ENCODE measurements at regions not wholly inside any gene's neighbourhood (a gene's known extent, or its start where the extent isn't known, plus 50 kb on each side); places are given as distances from the start of the nearest gene placed in this dataset.

DNA sequence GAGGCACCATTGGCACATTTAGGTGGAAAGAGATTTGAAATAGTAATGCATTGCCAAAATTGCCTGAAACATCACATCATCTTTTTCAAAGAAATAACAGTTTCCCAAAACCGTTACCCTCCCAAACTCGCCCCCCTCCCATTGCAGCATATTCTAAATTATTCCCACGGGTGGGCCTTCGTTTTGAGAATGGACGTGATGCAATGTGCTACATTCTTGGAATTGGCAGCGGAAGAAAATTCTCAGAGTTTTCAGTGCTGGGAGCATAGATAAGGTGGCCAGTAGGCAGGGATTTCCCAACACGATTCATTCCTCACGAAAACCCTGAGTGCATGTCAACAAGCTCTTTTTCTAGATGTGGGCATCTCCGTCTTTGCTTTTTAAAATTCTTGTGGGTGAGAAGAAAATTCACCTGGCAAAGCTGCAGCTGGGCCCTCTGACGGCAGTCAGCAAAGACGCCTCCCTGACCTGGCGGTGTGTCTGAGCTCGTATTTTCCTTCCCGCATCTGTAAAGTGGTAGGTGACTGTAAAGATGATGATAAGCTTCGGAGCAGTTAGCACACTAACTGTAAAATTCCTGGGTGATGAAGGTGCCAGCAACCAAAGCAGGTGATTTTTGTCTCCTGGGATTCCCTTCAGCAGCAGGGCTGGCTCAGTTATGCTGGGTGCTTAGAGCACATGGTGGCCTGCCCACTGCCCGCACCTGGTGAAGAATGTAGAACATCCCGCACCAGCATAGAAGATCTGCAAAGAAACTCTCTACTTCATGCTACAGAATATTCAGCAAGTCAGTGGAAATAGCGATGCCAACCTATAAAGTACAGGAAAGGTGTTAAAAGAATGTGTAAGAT lies 141.9 kb upstream of the KLF6 start:
- Histone ChIP-seq H3K9ac (ENCODE audit: low read depth, low read length) (no peak overlapping the region), H3K79me2 (ENCODE audit: insufficient read depth, low read length) (no peaks in the 10 kb centered on the region), H3K4me3 (ENCODE audit: low read depth in 1 of 2, low read length in 2 of 2) (no peak overlapping the region), H3K36me3 (ENCODE audit: insufficient read depth, low read length) (no peaks in the 10 kb centered on the region), H3K27me3 (ENCODE audit: insufficient read depth, low read length, poor library complexity) (no peaks in the 10 kb centered on the region), H2AFZ (ENCODE audit: low read depth, low read length) (no peak overlapping the region), H3K4me2 (ENCODE audit: insufficient read depth, low read length) (no peak overlapping the region; the same call in 1 of the 2 replicates), H3K9me3 (ENCODE audit: insufficient read depth, low read length, severe bottlenecking) (no peaks in the 10 kb centered on the region), H3K4me1 (ENCODE audit: insufficient read depth, low read length) (peaks cover 19% of the 10 kb centered on the region), H3K27ac (ENCODE audit: low read length) (peak overlapping the region; percentile 51), H4K20me1 (ENCODE audit: insufficient read depth, low read length) (no peaks in the 10 kb centered on the region)
- DNase-seq (peak; percentile 75), ATAC-seq (ENCODE audit: insufficient read depth, low read depth) (peak; percentile 72)
- no peak for TF ChIP-seq EZH2 (IDR thresholded peaks at IDR 0.05; ENCODE audit: borderline replicate concordance, low read depth, low read length, severe bottlenecking)

- ATAC-seq (ENCODE audit: insufficient read depth, low read depth): peak; percentile 71
- H3K36me3 ChIP-seq (ENCODE audit: insufficient read depth, low read length): no peaks in the 10 kb centered on the region
- H2AFZ ChIP-seq (ENCODE audit: low read depth, low read length): no peak overlapping the region
Measured at GRCh38 chr10:3926258-3926657, 141.2 kb upstream of the KLF6 start.

GRCh38 chr10:3925184-3925583 lies 140.2 kb upstream of the KLF6 start:
- 0 out of 2 replicates have a peak overlapping the region, but pooled peaks have one; percentile 9 for H3K27ac ChIP-seq (ENCODE audit: low read length)
- H4K20me1 ChIP-seq (ENCODE audit: insufficient read depth, low read length): no peaks in the 10 kb centered on the region

More at GRCh38 chr10:3926258-3926657, 141.2 kb upstream of the KLF6 start:
- Histone ChIP-seq H3K9ac (ENCODE audit: low read depth, low read length) (no peak overlapping the region), H4K20me1 (ENCODE audit: insufficient read depth, low read length) (no peaks in the 10 kb centered on the region), H3K27ac (ENCODE audit: low read length) (peak overlapping the region; percentile 51; the same call in 1 of the 2 replicates), H3K27me3 (ENCODE audit: insufficient read depth, low read length, poor library complexity) (no peaks in the 10 kb centered on the region), H3K4me1 (ENCODE audit: insufficient read depth, low read length) (peaks cover 19% of the 10 kb centered on the region), H3K9me3 (ENCODE audit: insufficient read depth, low read length, severe bottlenecking) (no peaks in the 10 kb centered on the region), H3K4me3 (ENCODE audit: low read depth in 1 of 2, low read length in 2 of 2) (no peak overlapping the region), H3K4me2 (ENCODE audit: insufficient read depth, low read length) (no peak overlapping the region; the same call in 1 of the 2 replicates), H3K79me2 (ENCODE audit: insufficient read depth, low read length) (no peaks in the 10 kb centered on the region)
- peak; percentile 50 for DNase-seq
- TF ChIP-seq, protein P1, sequence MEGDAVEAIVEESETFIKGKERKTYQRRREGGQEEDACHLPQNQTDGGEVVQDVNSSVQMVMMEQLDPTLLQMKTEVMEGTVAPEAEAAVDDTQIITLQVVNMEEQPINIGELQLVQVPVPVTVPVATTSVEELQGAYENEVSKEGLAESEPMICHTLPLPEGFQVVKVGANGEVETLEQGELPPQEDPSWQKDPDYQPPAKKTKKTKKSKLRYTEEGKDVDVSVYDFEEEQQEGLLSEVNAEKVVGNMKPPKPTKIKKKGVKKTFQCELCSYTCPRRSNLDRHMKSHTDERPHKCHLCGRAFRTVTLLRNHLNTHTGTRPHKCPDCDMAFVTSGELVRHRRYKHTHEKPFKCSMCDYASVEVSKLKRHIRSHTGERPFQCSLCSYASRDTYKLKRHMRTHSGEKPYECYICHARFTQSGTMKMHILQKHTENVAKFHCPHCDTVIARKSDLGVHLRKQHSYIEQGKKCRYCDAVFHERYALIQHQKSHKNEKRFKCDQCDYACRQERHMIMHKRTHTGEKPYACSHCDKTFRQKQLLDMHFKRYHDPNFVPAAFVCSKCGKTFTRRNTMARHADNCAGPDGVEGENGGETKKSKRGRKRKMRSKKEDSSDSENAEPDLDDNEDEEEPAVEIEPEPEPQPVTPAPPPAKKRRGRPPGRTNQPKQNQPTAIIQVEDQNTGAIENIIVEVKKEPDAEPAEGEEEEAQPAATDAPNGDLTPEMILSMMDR (IDR thresholded peaks at IDR 0.05; ENCODE audit: borderline replicate concordance, extremely low read depth, low read length, poor library complexity, severe bottlenecking): no peak
- no peak for TF ChIP-seq EZH2 (IDR thresholded peaks at IDR 0.05; ENCODE audit: borderline replicate concordance, low read depth, low read length, severe bottlenecking)

More at GRCh38 chr10:3925184-3925583, 140.2 kb upstream of the KLF6 start:
- H3K9me3 ChIP-seq (ENCODE audit: insufficient read depth, low read length, severe bottlenecking): no peaks in the 10 kb centered on the region
- no peaks in the 10 kb centered on the region for H3K36me3 ChIP-seq (ENCODE audit: insufficient read depth, low read length)
- H3K4me3 ChIP-seq (ENCODE audit: low read depth in 1 of 2, low read length in 2 of 2): no peak overlapping the region
- TF ChIP-seq EZH2 (IDR thresholded peaks at IDR 0.05; ENCODE audit: borderline replicate concordance, low read depth, low read length, severe bottlenecking): no peak
- TF ChIP-seq, protein P1 (IDR thresholded peaks at IDR 0.05; ENCODE audit: borderline replicate concordance, extremely low read depth, low read length, poor library complexity, severe bottlenecking): no peak
- H3K79me2 ChIP-seq (ENCODE audit: insufficient read depth, low read length): no peaks in the 10 kb centered on the region
- H2AFZ ChIP-seq (ENCODE audit: low read depth, low read length): no peak overlapping the region; the same call in 1 of the 2 replicates
- peaks cover 19% of the 10 kb centered on the region for H3K4me1 ChIP-seq (ENCODE audit: insufficient read depth, low read length)
- H3K27me3 ChIP-seq (ENCODE audit: insufficient read depth, low read length, poor library complexity): no peaks in the 10 kb centered on the region
- DNase-seq (peak; percentile 45), ATAC-seq (ENCODE audit: insufficient read depth, low read depth) (peak; percentile 40; the same call in 2 of the 3 replicates)
- H3K4me2 ChIP-seq (ENCODE audit: insufficient read depth, low read length): no peak overlapping the region
- no peak overlapping the region for H3K9ac ChIP-seq (ENCODE audit: low read depth, low read length)

Data from DND-41 (cell line).